ENCODE measurements at regions not wholly inside any gene's neighbourhood (a gene's known extent, or its start where the extent isn't known, plus 50 kb on each side); places are given as distances from the start of the nearest gene placed in this dataset.

GRCh38 chr2:226564667-226565066 is 235.0 kb downstream of the IRS1 start:
- Histone ChIP-seq H3K4me3 (no peak overlapping the region), H3K36me3 (replicated peaks) (no peaks in the 10 kb centered on the region), H3K27me3 (ENCODE audit: low read depth) (no peaks in the 10 kb centered on the region; the same call in 1 of the 2 replicates), H3K9me3 (no peaks in the 10 kb centered on the region), H3K4me1 (no peaks in the 10 kb centered on the region)
- no peak for DNase-seq (ENCODE audit: low spot score in 2 of 2)
- in situ Hi-C loops (cut with MboI; ENCODE audit: low sequenced_read_pairs), result no loop called here

- Histone ChIP-seq H3K4me3 (no peak overlapping the region), H3K27me3 (ENCODE audit: low read depth) (no peaks in the 10 kb centered on the region; the same call in 1 of the 2 replicates), H3K4me1 (no peaks in the 10 kb centered on the region), H3K36me3 (replicated peaks) (no peaks in the 10 kb centered on the region), H3K9me3 (no peaks in the 10 kb centered on the region)
- in situ Hi-C loops (cut with MboI; ENCODE audit: low sequenced_read_pairs), result no loop called here
- DNase-seq (ENCODE audit: low spot score in 2 of 2), result no peak
These were observed 237.7 kb downstream of the IRS1 start for GRCh38 chr2:226561962-226562361.

- Histone ChIP-seq H3K36me3 (replicated peaks) (no peaks in the 10 kb centered on the region), H3K4me3 (no peak overlapping the region), H3K4me1 (no peaks in the 10 kb centered on the region), H3K9me3 (no peaks in the 10 kb centered on the region), H3K27me3 (ENCODE audit: low read depth) (no peaks in the 10 kb centered on the region; the same call in 1 of the 2 replicates)
- no peak for DNase-seq (ENCODE audit: low spot score in 2 of 2)
- in situ Hi-C loops (cut with MboI; ENCODE audit: low sequenced_read_pairs), result no loop called here
These were observed 239.3 kb downstream of the IRS1 start for GRCh38 chr2:226560325-226560724.

GRCh38 chr2:226559536-226559935 is 240.1 kb downstream of the IRS1 start:
- Histone ChIP-seq H3K4me3 (no peak overlapping the region), H3K4me1 (no peaks in the 10 kb centered on the region), H3K9me3 (no peaks in the 10 kb centered on the region), H3K36me3 (replicated peaks) (no peaks in the 10 kb centered on the region), H3K27me3 (ENCODE audit: low read depth) (no peaks in the 10 kb centered on the region)
- in situ Hi-C loops (cut with MboI; ENCODE audit: low sequenced_read_pairs), result no loop called here
- no peak for DNase-seq (ENCODE audit: low spot score in 2 of 2)

- H3K36me3 ChIP-seq (replicated peaks), result no peaks in the 10 kb centered on the region
- in situ Hi-C loops (cut with MboI; ENCODE audit: low sequenced_read_pairs), result no loop called here
- H3K27me3 ChIP-seq (ENCODE audit: low read depth), result no peaks in the 10 kb centered on the region
- H3K4me3 ChIP-seq, result no peak overlapping the region
- no peak for DNase-seq (ENCODE audit: low spot score in 2 of 2)
- H3K4me1 ChIP-seq, result no peaks in the 10 kb centered on the region
- H3K9me3 ChIP-seq, result no peaks in the 10 kb centered on the region
These were observed 241.2 kb downstream of the IRS1 start for GRCh38 chr2:226558418-226558817.

GRCh38 chr2:226556050-226556449 is 243.6 kb downstream of the IRS1 start:
- Histone ChIP-seq H3K36me3 (replicated peaks) (no peaks in the 10 kb centered on the region), H3K4me1 (no peaks in the 10 kb centered on the region), H3K27me3 (ENCODE audit: low read depth) (no peaks in the 10 kb centered on the region), H3K4me3 (no peak overlapping the region), H3K9me3 (no peaks in the 10 kb centered on the region)
- no peak for DNase-seq (ENCODE audit: low spot score in 2 of 2)
- in situ Hi-C loops (cut with MboI; ENCODE audit: low sequenced_read_pairs), result no loop called here

- no peak for DNase-seq (ENCODE audit: low spot score in 2 of 2)
- Histone ChIP-seq H3K9me3 (no peaks in the 10 kb centered on the region), H3K4me1 (no peaks in the 10 kb centered on the region), H3K27me3 (ENCODE audit: low read depth) (no peaks in the 10 kb centered on the region), H3K4me3 (no peak overlapping the region), H3K36me3 (replicated peaks) (no peaks in the 10 kb centered on the region)
- in situ Hi-C loops (cut with MboI; ENCODE audit: low sequenced_read_pairs), result no loop called here
These were observed 244.9 kb downstream of the IRS1 start for GRCh38 chr2:226554701-226555100.

- H3K9me3 ChIP-seq, result no peaks in the 10 kb centered on the region
- no peaks in the 10 kb centered on the region for H3K27me3 ChIP-seq (ENCODE audit: low read depth)
- in situ Hi-C loops (cut with MboI; ENCODE audit: low sequenced_read_pairs), result no loop called here
- no peak for DNase-seq (ENCODE audit: low spot score in 2 of 2)
- no peaks in the 10 kb centered on the region for H3K36me3 ChIP-seq (replicated peaks)
- H3K4me1 ChIP-seq, result no peaks in the 10 kb centered on the region
- H3K4me3 ChIP-seq, result no peak overlapping the region
These were observed 246.3 kb downstream of the IRS1 start for GRCh38 chr2:226553333-226553732.

GRCh38 chr2:226552571-226553285 is 246.9 kb downstream of the IRS1 start:
- H3K4me1 ChIP-seq, result no peaks in the 10 kb centered on the region
- no peaks in the 10 kb centered on the region for H3K27me3 ChIP-seq (ENCODE audit: low read depth)
- no peaks in the 10 kb centered on the region for H3K9me3 ChIP-seq
- H3K4me3 ChIP-seq, result no peak overlapping the region
- in situ Hi-C loops (cut with MboI; ENCODE audit: low sequenced_read_pairs), result no loop called here
- H3K36me3 ChIP-seq (replicated peaks), result no peaks in the 10 kb centered on the region
- no peak for DNase-seq (ENCODE audit: low spot score in 2 of 2)

- in situ Hi-C loops (cut with MboI; ENCODE audit: low sequenced_read_pairs), result no loop called here
- H3K36me3 ChIP-seq (replicated peaks), result no peaks in the 10 kb centered on the region
These were observed 247.9 kb downstream of the IRS1 start for GRCh38 chr2:226551522-226552250.

GRCh38 chr2:226550801-226551200 is 248.8 kb downstream of the IRS1 start:
- DNase-seq (ENCODE audit: low spot score in 2 of 2), result no peak
- Histone ChIP-seq H3K4me3 (no peak overlapping the region), H3K9me3 (no peaks in the 10 kb centered on the region), H3K36me3 (replicated peaks) (no peaks in the 10 kb centered on the region), H3K4me1 (no peaks in the 10 kb centered on the region), H3K27me3 (ENCODE audit: low read depth) (no peaks in the 10 kb centered on the region)
- in situ Hi-C loops (cut with MboI; ENCODE audit: low sequenced_read_pairs), result no loop called here

More at GRCh38 chr2:226551522-226552250, 247.9 kb downstream of the IRS1 start:
- DNase-seq (ENCODE audit: low spot score in 2 of 2), result no peak
- Histone ChIP-seq H3K4me3 (no peak overlapping the region), H3K27me3 (ENCODE audit: low read depth) (no peaks in the 10 kb centered on the region), H3K4me1 (no peaks in the 10 kb centered on the region), H3K9me3 (no peaks in the 10 kb centered on the region)

- in situ Hi-C loops (cut with MboI; ENCODE audit: low sequenced_read_pairs), result no loop called here
- H3K4me3 ChIP-seq, result no peak overlapping the region
These were observed 250.9 kb downstream of the IRS1 start for GRCh38 chr2:226548732-226549131.

GRCh38 chr2:226544596-226545210 is 254.9 kb downstream of the IRS1 start:
- no peaks in the 10 kb centered on the region for H3K27me3 ChIP-seq (ENCODE audit: low read depth)
- no peaks in the 10 kb centered on the region for H3K36me3 ChIP-seq (replicated peaks)
- H3K4me1 ChIP-seq, result no peaks in the 10 kb centered on the region
- in situ Hi-C loops (cut with MboI; ENCODE audit: low sequenced_read_pairs), result no loop called here
- no peaks in the 10 kb centered on the region for H3K9me3 ChIP-seq
- H3K4me3 ChIP-seq, result no peak overlapping the region
- no peak for DNase-seq (ENCODE audit: low spot score in 2 of 2)

More at GRCh38 chr2:226548732-226549131, 250.9 kb downstream of the IRS1 start:
- no peaks in the 10 kb centered on the region for H3K27me3 ChIP-seq (ENCODE audit: low read depth)
- no peak for DNase-seq (ENCODE audit: low spot score in 2 of 2)
- no peaks in the 10 kb centered on the region for H3K4me1 ChIP-seq
- H3K9me3 ChIP-seq, result no peaks in the 10 kb centered on the region
- H3K36me3 ChIP-seq (replicated peaks), result no peaks in the 10 kb centered on the region

All from HAP-1 (cell line).